Loucy (cell line): ENCODE measurements at regions not wholly inside any gene's neighbourhood (a gene's known extent, or its start where the extent isn't known, plus 50 kb on each side); places are given as distances from the start of the nearest gene placed in this dataset.
"Not testable (repeated sequence)": the region's sequence is repeated elsewhere in the genome, so short reads cannot be mapped to it uniquely, and the experiment has no call there.

Source experiments
- H2AFZ ChIP-seq: fragments of 200-600 bp; sonication (generic); 2 replicates; pipeline ENCODE4 v1.6.0; 2016; ENCODE audit warnings: antibody characterized with exemption, mild to moderate bottlenecking, low read length, moderate library complexity
- H3F3A ChIP-seq: fragments of 200-600 bp; 2 replicates; pipeline ENCODE4 v1.6.0; 2016; ENCODE audit warnings: antibody characterized with exemption, low read depth, mild to moderate bottlenecking
- H3K27me3 ChIP-seq: fragments of 200-600 bp; sonication (generic); 2 replicates; pipeline ENCODE4 v1.6.1; 2014; ENCODE audit warnings: low read length, mild to moderate bottlenecking; ENCODE audit not compliant: insufficient read depth, poor library complexity, severe bottlenecking
- H3K36me3 ChIP-seq: fragments of 200-600 bp; sonication (generic); 2 replicates; pipeline ENCODE4 v1.6.1; 2016; ENCODE audit warnings: low read length; ENCODE audit not compliant: insufficient read depth
- H3K4me1 ChIP-seq: fragments of 200-600 bp; sonication (generic); 2 replicates; pipeline ENCODE4 v1.5.1; 2014; ENCODE audit warnings: low read length, mild to moderate bottlenecking; ENCODE audit not compliant: insufficient read depth, poor library complexity, severe bottlenecking
- H3K4me2 ChIP-seq: fragments of 200-600 bp; sonication (generic); 2 replicates; pipeline ENCODE4 v1.6.0; 2014; ENCODE audit warnings: antibody characterized with exemption, low read length, low read depth, mild to moderate bottlenecking; ENCODE audit not compliant: poor library complexity, severe bottlenecking
- H3K4me3 ChIP-seq: fragments of 200-600 bp; sonication (generic); 2 replicates; pipeline ENCODE4 v1.5.1; 2014; ENCODE audit warnings: low read length, mild to moderate bottlenecking, mixed read lengths; ENCODE audit not compliant: poor library complexity, severe bottlenecking
- H3K79me2 ChIP-seq: fragments of 200-600 bp; sonication (generic); 2 replicates; pipeline ENCODE4 v1.6.1; 2014; ENCODE audit warnings: low read length; ENCODE audit not compliant: insufficient read depth
- H3K9ac ChIP-seq: fragments of 200-600 bp; sonication (generic); 2 replicates; pipeline ENCODE4 v1.6.0; 2014; ENCODE audit warnings: mild to moderate bottlenecking, low read depth, low read length, moderate library complexity; ENCODE audit not compliant: poor library complexity, severe bottlenecking
- H3K9me2 ChIP-seq: fragments of 200-600 bp; sonication (generic); replicated peaks from 2 replicates; pipeline ENCODE4 v1.6.1; 2016; ENCODE audit warnings: low read depth, low read length, mixed read lengths
- H3K9me3 ChIP-seq: fragments of 200-600 bp; sonication (generic); 2 replicates; pipeline ENCODE4 v1.6.1; 2014; ENCODE audit warnings: mild to moderate bottlenecking, antibody characterized with exemption, low read length, low read depth; ENCODE audit not compliant: insufficient read depth
- H4K20me1 ChIP-seq: fragments of 200-600 bp; sonication (generic); 2 replicates; pipeline ENCODE4 v1.6.0; 2014; ENCODE audit warnings: antibody characterized with exemption, low read length, mild to moderate bottlenecking; ENCODE audit not compliant: insufficient read depth, poor library complexity, severe bottlenecking
- EZH2phosphoT487 ChIP-seq: fragments of 200-600 bp; IDR thresholded peaks from 2 replicates; pipeline ENCODE4 v1.6.1; 2018; ENCODE audit warnings: antibody characterized with exemption, mild to moderate bottlenecking, moderate library complexity, borderline replicate concordance
- TF ChIP-seq, protein P1 (sequence below): fragments of 200-600 bp; sonication (generic); conservative IDR thresholded peaks from 2 replicates; pipeline ENCODE4 v1.5.1; 2014; ENCODE audit warnings: mild to moderate bottlenecking, antibody characterized with exemption, low read length

- no peaks in the 10 kb centered on the region for H3K9me2 ChIP-seq
- no peaks in the 10 kb centered on the region for H3F3A ChIP-seq
- H3K9ac ChIP-seq: no peak overlapping the region
- TF ChIP-seq, protein P1, sequence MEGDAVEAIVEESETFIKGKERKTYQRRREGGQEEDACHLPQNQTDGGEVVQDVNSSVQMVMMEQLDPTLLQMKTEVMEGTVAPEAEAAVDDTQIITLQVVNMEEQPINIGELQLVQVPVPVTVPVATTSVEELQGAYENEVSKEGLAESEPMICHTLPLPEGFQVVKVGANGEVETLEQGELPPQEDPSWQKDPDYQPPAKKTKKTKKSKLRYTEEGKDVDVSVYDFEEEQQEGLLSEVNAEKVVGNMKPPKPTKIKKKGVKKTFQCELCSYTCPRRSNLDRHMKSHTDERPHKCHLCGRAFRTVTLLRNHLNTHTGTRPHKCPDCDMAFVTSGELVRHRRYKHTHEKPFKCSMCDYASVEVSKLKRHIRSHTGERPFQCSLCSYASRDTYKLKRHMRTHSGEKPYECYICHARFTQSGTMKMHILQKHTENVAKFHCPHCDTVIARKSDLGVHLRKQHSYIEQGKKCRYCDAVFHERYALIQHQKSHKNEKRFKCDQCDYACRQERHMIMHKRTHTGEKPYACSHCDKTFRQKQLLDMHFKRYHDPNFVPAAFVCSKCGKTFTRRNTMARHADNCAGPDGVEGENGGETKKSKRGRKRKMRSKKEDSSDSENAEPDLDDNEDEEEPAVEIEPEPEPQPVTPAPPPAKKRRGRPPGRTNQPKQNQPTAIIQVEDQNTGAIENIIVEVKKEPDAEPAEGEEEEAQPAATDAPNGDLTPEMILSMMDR: no peak
- TF ChIP-seq EZH2phosphoT487: no peak
- H3K9me3 ChIP-seq: no peaks in the 10 kb centered on the region
- no peak overlapping the region for H3K4me3 ChIP-seq
- H3K79me2 ChIP-seq: no peaks in the 10 kb centered on the region
- no peaks in the 10 kb centered on the region for H4K20me1 ChIP-seq
- no peak overlapping the region for H2AFZ ChIP-seq
- no peaks in the 10 kb centered on the region for H3K36me3 ChIP-seq
- no peaks in the 10 kb centered on the region for H3K27me3 ChIP-seq
- no peak overlapping the region for H3K4me2 ChIP-seq
- H3K4me1 ChIP-seq: no peaks in the 10 kb centered on the region
Observed at GRCh38 chr1:189253601-189254350, 1223.9 kb downstream of the BRINP3 start.

GRCh38 chr1:189261128-189261527 is 1216.5 kb downstream of the BRINP3 start:
- not testable (repeated sequence) for H3K4me3 ChIP-seq, H3K79me2 ChIP-seq, H3K4me2 ChIP-seq, H3K27me3 ChIP-seq, H3K36me3 ChIP-seq, H3K9ac ChIP-seq, H2AFZ ChIP-seq, H4K20me1 ChIP-seq, H3K9me2 ChIP-seq, H3F3A ChIP-seq, H3K9me3 ChIP-seq, H3K4me1 ChIP-seq

DNA sequence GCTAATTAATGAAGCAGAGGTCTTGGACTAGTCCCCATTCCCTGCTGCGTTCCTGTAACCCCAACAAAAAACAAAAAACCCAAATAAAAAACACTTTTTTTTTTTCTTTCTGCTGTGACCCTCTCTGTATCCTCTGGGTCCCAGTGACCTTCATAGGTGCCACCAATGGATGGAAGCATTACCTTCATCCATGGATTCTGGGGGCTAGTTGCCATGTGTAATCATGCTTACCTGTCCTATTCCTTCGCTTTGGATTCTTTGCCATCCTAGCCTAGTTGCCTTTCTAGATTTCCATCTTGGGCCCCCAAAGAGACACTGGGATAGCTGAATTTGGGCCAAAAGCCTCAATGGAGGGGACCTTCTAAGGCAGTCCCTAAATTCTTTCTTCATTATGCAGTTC is 1208.7 kb downstream of the BRINP3 start:
- Histone ChIP-seq H4K20me1 (no peaks in the 10 kb centered on the region), H3F3A (no peaks in the 10 kb centered on the region), H2AFZ (no peak overlapping the region), H3K27me3 (no peaks in the 10 kb centered on the region), H3K9me2 (no peaks in the 10 kb centered on the region), H3K4me1 (no peaks in the 10 kb centered on the region), H3K4me3 (no peak overlapping the region), H3K4me2 (no peak overlapping the region), H3K9me3 (0 out of 2 replicates have a peak, but pooled peaks cover 8% of the 10 kb centered on the region), H3K9ac (no peak overlapping the region), H3K79me2 (no peaks in the 10 kb centered on the region), H3K36me3 (no peaks in the 10 kb centered on the region)
- no peak for TF ChIP-seq EZH2phosphoT487
- TF ChIP-seq, protein P1: no peak

GRCh38 chr1:189274267-189274666 is 1203.4 kb downstream of the BRINP3 start:
- H3K79me2 ChIP-seq: no peaks in the 10 kb centered on the region
- no peak overlapping the region for H3K9ac ChIP-seq
- H3K36me3 ChIP-seq: no peaks in the 10 kb centered on the region
- no peak overlapping the region for H3K4me3 ChIP-seq
- no peak overlapping the region for H2AFZ ChIP-seq
- no peaks in the 10 kb centered on the region for H4K20me1 ChIP-seq
- H3K27me3 ChIP-seq: no peaks in the 10 kb centered on the region
- H3K4me1 ChIP-seq: no peaks in the 10 kb centered on the region
- no peaks in the 10 kb centered on the region for H3K9me2 ChIP-seq
- H3K4me2 ChIP-seq: no peak overlapping the region
- no peaks in the 10 kb centered on the region for H3F3A ChIP-seq
- no peaks in the 10 kb centered on the region for H3K9me3 ChIP-seq
- TF ChIP-seq, protein P1: no peak
- no peak for TF ChIP-seq EZH2phosphoT487
